HepG2 (cell line): ENCODE measurements at regions not wholly inside any gene's neighbourhood (a gene's known extent, or its start where the extent isn't known, plus 50 kb on each side); places are given as distances from the start of the nearest gene placed in this dataset.

Source experiments
- ATAC-seq: fragments of 200-7000 bp; cut with Tn5 transposase; 3 replicates; pipeline ENCODE4 v1.9.1; 2020; ENCODE audit warnings: mild to moderate bottlenecking, moderate library complexity
- BruUV-seq: library from RNA; stranded (reverse); fragments of 400-500 nt; replicated peaks from 2 replicates; lab custom pipeline; 2021; lab: Mats Ljungman, UMichigan
- CTCF ChIA-PET: fragments of 300-600 bp; formaldehyde crosslinking; extraction: SDS; loops from one replicate; lab custom pipeline; 2021; ENCODE audit warnings: low total read pairs, inconsistent platforms, low intra/inter-chr PET ratio; lab: Yijun Ruan, JAX
- POLR2A ChIA-PET: fragments of 350-600 bp; sonication (Branson Sonifier 250); formaldehyde crosslinking; loops from one replicate; lab custom pipeline; 2020; ENCODE audit warnings: antibody characterized with exemption, inconsistent platforms; lab: Yijun Ruan, JAX
- DNase-seq: peaks from one replicate; pipeline ENCODE4 v3.0.0-alpha.2; 2015; ENCODE audit warnings: low spot score
- FAIRE-seq: peaks from 3 replicates; lab custom pipeline; 2011; peaks lifted over from hg19 to GRCh38; lab: Jason Lieb, UNC
- H2AFZ ChIP-seq: one replicate; pipeline ENCODE4 v1.6.1; 2011; ENCODE audit warnings: low read length, inconsistent platforms
- H3K27ac ChIP-seq: fragments of 300-600 bp; 3 replicates; pipeline ENCODE4 v1.8.0; 2011; ENCODE audit warnings: mixed run types, mild to moderate bottlenecking, mixed read lengths, low read length, inconsistent platforms; ENCODE audit not compliant: insufficient read depth; ENCODE audit errors: extremely low read length
- H3K27me3 ChIP-seq, 2 experiments: fragments of 200-600 bp in 1 of 2; 2 replicates in 1 of 2; 3 replicates in 1 of 2; pipeline versions ENCODE4 v1.6.0 to v1.8.0; 2011; ENCODE audit warnings: low read length in 2 of 2, mild to moderate bottlenecking in 2 of 2, moderate library complexity in 2 of 2, inconsistent platforms in 1 of 2; ENCODE audit not compliant: insufficient read depth in 2 of 2, control insufficient read depth in 1 of 2
- H3K36me3 ChIP-seq, 2 experiments: fragments of 200-600 bp in 1 of 2; replicated peaks in 1 of 2; 2 replicates in 1 of 2; 3 replicates in 1 of 2; pipeline versions ENCODE4 v1.5.1 to v1.8.0; 2011; ENCODE audit warnings: low read length in 2 of 2, inconsistent platforms in 1 of 2; ENCODE audit not compliant: insufficient read depth in 2 of 2, control insufficient read depth in 1 of 2
- H3K4me1 ChIP-seq: 2 replicates; pipeline ENCODE4 v1.5.1; 2012; ENCODE audit warnings: low read length, inconsistent platforms; ENCODE audit not compliant: insufficient read depth
- H3K4me2 ChIP-seq: 2 replicates; pipeline ENCODE4 v1.6.0; 2011; ENCODE audit warnings: low read depth, low read length, inconsistent platforms
- H3K4me3 ChIP-seq, 3 experiments: fragments of 200-600 bp in 1 of 3; sonication (generic), shearing (Covaris generic) in 1 of 3; replicated peaks in 1 of 3; 2 replicates each; pipeline ENCODE4 v1.5.1; 2011 to 2016; ENCODE audit warnings: low read length in 3 of 3, inconsistent platforms in 2 of 3, low read depth in 2 of 3, mild to moderate bottlenecking in 2 of 3, control low read depth in 1 of 3, mixed read lengths in 1 of 3; ENCODE audit not compliant: insufficient read depth in 1 of 3
- H3K79me2 ChIP-seq: one replicate; pipeline ENCODE4 v1.6.1; 2011; ENCODE audit warnings: low read length, inconsistent platforms; ENCODE audit not compliant: insufficient read depth
- H3K9ac ChIP-seq: 2 replicates; pipeline ENCODE4 v1.6.0; 2011; ENCODE audit warnings: mild to moderate bottlenecking, low read depth, low read length, inconsistent platforms; ENCODE audit not compliant: insufficient read depth
- H3K9me3 ChIP-seq: 2 replicates; pipeline ENCODE4 v1.5.1; 2012; ENCODE audit warnings: mild to moderate bottlenecking, low read length
- H4K20me1 ChIP-seq: 2 replicates; pipeline ENCODE4 v1.6.0; 2011; ENCODE audit warnings: inconsistent platforms, mild to moderate bottlenecking, low read length, moderate library complexity; ENCODE audit not compliant: insufficient read depth
- ISL2 ChIP-seq: sonication (generic); formaldehyde crosslinking; IDR thresholded peaks from 2 replicates; pipeline ENCODE4 v1.5.0; 2020; ENCODE audit warnings: missing genetic modification reagents
- SP5 ChIP-seq: IDR thresholded peaks from 2 replicates; pipeline ENCODE4 v1.6.1; 2016; ENCODE audit warnings: low read depth, borderline replicate concordance
- ZNF136 ChIP-seq: sonication (generic); formaldehyde crosslinking; IDR thresholded peaks from 2 replicates; pipeline ENCODE4 v1.8.1; 2022; ENCODE audit warnings: low read depth, mild to moderate bottlenecking, moderate library complexity, missing genetic modification reagents
- ZNF354B ChIP-seq: sonication (generic); formaldehyde crosslinking; IDR thresholded peaks from 2 replicates; pipeline ENCODE4 v1.8.0; 2022; ENCODE audit warnings: mild to moderate bottlenecking, missing genetic modification reagents
- ZNF616 ChIP-seq: sonication (generic); formaldehyde crosslinking; IDR thresholded peaks from 2 replicates; pipeline ENCODE4 v1.5.0; 2020; ENCODE audit warnings: low read depth, mild to moderate bottlenecking, missing genetic modification reagents
- ZNF788 ChIP-seq: sonication (generic); formaldehyde crosslinking; IDR thresholded peaks from 2 replicates; pipeline ENCODE4 v1.5.0; 2020; ENCODE audit warnings: mild to moderate bottlenecking, missing genetic modification reagents, borderline replicate concordance
- WGBS: methylation state at CpG from one replicate; pipeline ENCODE4 v1.1.6; 2017; ENCODE audit warnings: low lambda C conversion rate; 5-methylcytosine and 5-hydroxymethylcytosine counted together
- in situ Hi-C: cut with HindIII; loops from 2 replicates; pipeline ENCODE4 v1.10.0; 2017; ENCODE audit warnings: low pct_unique_long_range_greater_than_20kb; ENCODE audit not compliant: extremely low pct_ligation_motif_present
- intact Hi-C: fragments of 100-400 bp; cut with micrococcal nuclease; formaldehyde crosslinking; loops from one replicate; pipeline ENCODE4 v1.10.0; 2022; ENCODE audit not compliant: unreplicated experiment
- TF ChIP-seq, protein P1 (sequence below): sonication (generic); formaldehyde crosslinking; IDR thresholded peaks from 2 replicates; pipeline ENCODE4 v1.8.1; 2023; ENCODE audit warnings: missing genetic modification reagents, mild to moderate bottlenecking, borderline replicate concordance
- TF ChIP-seq, protein P2 (sequence below): sonication (generic); formaldehyde crosslinking; IDR thresholded peaks from 2 replicates; pipeline ENCODE4 v1.5.0; 2020; ENCODE audit warnings: missing genetic modification reagents
- TF ChIP-seq, protein P3 (sequence below): sonication (generic); formaldehyde crosslinking; IDR thresholded peaks from 2 replicates; pipeline ENCODE4 v1.4.0; 2020; ENCODE audit warnings: mild to moderate bottlenecking, missing genetic modification reagents, borderline replicate concordance

DNA sequence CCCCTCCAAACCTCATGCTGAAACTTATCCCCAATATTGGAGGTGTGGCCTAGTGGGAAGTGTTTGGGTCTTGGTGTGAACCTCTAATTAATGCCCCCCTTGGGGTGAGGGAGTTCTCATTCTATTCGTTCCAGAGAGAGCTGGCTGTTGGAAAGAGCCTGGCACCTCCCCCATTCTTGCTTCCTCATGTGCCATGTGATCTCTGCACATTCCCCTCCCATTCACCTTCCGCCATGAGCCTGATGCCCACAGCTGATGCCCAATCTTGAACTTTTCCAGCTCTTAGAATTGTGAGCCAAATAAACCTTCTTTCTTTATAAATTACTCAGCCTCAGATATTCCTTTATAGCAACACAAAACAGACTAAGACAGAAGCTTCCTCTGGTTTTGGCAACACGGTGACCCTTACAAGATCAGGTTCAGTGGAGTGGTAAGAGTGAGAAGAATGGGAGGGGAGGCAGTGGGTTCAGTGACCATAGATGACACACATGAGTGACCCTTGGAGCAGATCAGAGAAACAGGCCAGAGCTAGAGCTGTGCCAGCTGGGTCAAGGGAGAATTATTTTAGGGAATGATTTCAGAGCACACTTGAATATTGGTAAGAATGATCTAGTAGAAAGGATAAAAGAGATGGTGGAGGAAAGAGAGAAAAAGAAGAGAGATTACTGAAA, 176.4 kb downstream of the LY86 start:
- Histone ChIP-seq H3K9me3 (no peaks in the 10 kb centered on the region), H3K27ac (no peak overlapping the region), H3K4me1 (no peaks in the 10 kb centered on the region), H3K27me3 (peaks cover 0 to 2% of the 10 kb centered on the region in 2 experiments; a peak in 1 of 5 replicates), H3K4me3 (no peak overlapping the region), H3K4me2 (no peak overlapping the region), H3K36me3 (no peaks in the 10 kb centered on the region), H3K79me2 (no peaks in the 10 kb centered on the region), H3K9ac (no peak overlapping the region), H4K20me1 (no peaks in the 10 kb centered on the region), H2AFZ (no peak overlapping the region)
- TF ChIP-seq ISL2 (CRISPR knock-in tag) (no peak), SP5 (CRISPR knock-in tag) (no peak), ZNF616 (CRISPR knock-in tag) (no peak), ZNF354B (no peak), ZNF136 (CRISPR knock-in tag) (no peak), ZNF788 (CRISPR knock-in tag) (no peak)
- TF ChIP-seq, protein P1, sequence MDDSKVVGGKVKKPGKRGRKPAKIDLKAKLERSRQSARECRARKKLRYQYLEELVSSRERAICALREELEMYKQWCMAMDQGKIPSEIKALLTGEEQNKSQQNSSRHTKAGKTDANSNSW = no peak
- TF ChIP-seq, protein P2, sequence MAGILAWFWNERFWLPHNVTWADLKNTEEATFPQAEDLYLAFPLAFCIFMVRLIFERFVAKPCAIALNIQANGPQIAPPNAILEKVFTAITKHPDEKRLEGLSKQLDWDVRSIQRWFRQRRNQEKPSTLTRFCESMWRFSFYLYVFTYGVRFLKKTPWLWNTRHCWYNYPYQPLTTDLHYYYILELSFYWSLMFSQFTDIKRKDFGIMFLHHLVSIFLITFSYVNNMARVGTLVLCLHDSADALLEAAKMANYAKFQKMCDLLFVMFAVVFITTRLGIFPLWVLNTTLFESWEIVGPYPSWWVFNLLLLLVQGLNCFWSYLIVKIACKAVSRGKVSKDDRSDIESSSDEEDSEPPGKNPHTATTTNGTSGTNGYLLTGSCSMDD (CRISPR knock-in tag) = no peak
- TF ChIP-seq, protein P3, sequence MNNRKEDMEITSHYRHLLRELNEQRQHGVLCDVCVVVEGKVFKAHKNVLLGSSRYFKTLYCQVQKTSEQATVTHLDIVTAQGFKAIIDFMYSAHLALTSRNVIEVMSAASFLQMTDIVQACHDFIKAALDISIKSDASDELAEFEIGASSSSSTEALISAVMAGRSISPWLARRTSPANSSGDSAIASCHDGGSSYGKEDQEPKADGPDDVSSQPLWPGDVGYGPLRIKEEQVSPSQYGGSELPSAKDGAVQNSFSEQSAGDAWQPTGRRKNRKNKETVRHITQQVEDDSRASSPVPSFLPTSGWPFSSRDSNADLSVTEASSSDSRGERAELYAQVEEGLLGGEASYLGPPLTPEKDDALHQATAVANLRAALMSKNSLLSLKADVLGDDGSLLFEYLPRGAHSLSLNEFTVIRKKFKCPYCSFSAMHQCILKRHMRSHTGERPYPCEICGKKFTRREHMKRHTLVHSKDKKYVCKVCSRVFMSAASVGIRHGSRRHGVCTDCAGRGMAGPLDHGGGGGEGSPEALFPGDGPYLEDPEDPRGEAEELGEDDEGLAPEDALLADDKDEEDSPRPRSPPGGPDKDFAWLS (CRISPR knock-in tag) = no peak
- CTCF ChIA-PET = no interaction called here
- DNase-seq (no peak), ATAC-seq (no peak), FAIRE-seq (no peak)
- POLR2A ChIA-PET = no interaction called here
- in situ Hi-C loops (no loop called here), intact Hi-C loops (no loop called here)
- 28% methylated on average over 3 of the region's 3 CpGs for WGBS
- no TSS peak for BruUV-seq
